Choroid plexus epithelial cell (primary cell): ENCODE measurements at regions not wholly inside any gene's neighbourhood (a gene's known extent, or its start where the extent isn't known, plus 50 kb on each side); places are given as distances from the start of the nearest gene placed in this dataset.

Experiments used
- DNase-seq: peaks from one replicate; pipeline ENCODE4 v3.0.0-alpha.2; 2010; ENCODE audit warnings: low read depth
- H3K4me3 ChIP-seq: 2 replicates; pipeline ENCODE4 v1.5.1; 2011; ENCODE audit warnings: low read depth, mild to moderate bottlenecking, control low read depth, low read length, moderate library complexity
- CTCF ChIP-seq: conservative IDR thresholded peaks from 2 replicates; pipeline ENCODE4 v1.5.1; 2011; ENCODE audit warnings: low read depth, mild to moderate bottlenecking, control low read depth, inconsistent platforms, low read length, moderate library complexity

GRCh38 chr15:94815110-94815731 lies 583.9 kb downstream of the MCTP2 start:
- TF ChIP-seq CTCF: no peak
- DNase-seq: no peak
- no peak overlapping the region for H3K4me3 ChIP-seq

GRCh38 chr15:94815914-94816313 lies 584.6 kb downstream of the MCTP2 start:
- no peak for TF ChIP-seq CTCF
- no peak overlapping the region for H3K4me3 ChIP-seq
- DNase-seq: no peak

- no peak for DNase-seq
- H3K4me3 ChIP-seq: no peak overlapping the region
- no peak for TF ChIP-seq CTCF
These were observed 598.8 kb downstream of the MCTP2 start for GRCh38 chr15:94829887-94830884.

GRCh38 chr15:94834000-94834399 lies 602.6 kb downstream of the MCTP2 start:
- TF ChIP-seq CTCF: no peak
- no peak for DNase-seq
- H3K4me3 ChIP-seq: no peak overlapping the region

GRCh38 chr15:94834494-94834893 lies 603.1 kb downstream of the MCTP2 start:
- H3K4me3 ChIP-seq: no peak overlapping the region
- no peak for DNase-seq
- no peak for TF ChIP-seq CTCF

- H3K4me3 ChIP-seq: no peak overlapping the region
- DNase-seq: no peak
- no peak for TF ChIP-seq CTCF
These were observed 606.9 kb downstream of the MCTP2 start for GRCh38 chr15:94838281-94838680.
